Liver (tissue), 3 donors: ENCODE measurements at regions not wholly inside any gene's neighbourhood (a gene's known extent, or its start where the extent isn't known, plus 50 kb on each side); places are given as distances from the start of the nearest gene placed in this dataset.

Experiments used
- EGR1 ChIP-seq, 2 donors: IDR thresholded peaks; 2 replicates each; pipeline ENCODE4 v1.6.1; 2016 to 2018; ENCODE audit warnings: antibody characterized with exemption in 2 of 2, low read depth in 2 of 2
- FOXA1 ChIP-seq: IDR thresholded peaks from 2 replicates; pipeline ENCODE4 v1.6.1; 2016; ENCODE audit warnings: antibody characterized with exemption
- GABPA ChIP-seq, 2 donors: IDR thresholded peaks in 1 of 2; conservative IDR thresholded peaks in 1 of 2; 2 replicates each; pipeline ENCODE4 v1.6.1; 2016; ENCODE audit warnings: antibody characterized with exemption in 2 of 2, mild to moderate bottlenecking in 1 of 2, moderate library complexity in 1 of 2
- HNF4A ChIP-seq, 2 donors: conservative IDR thresholded peaks; 2 replicates each; pipeline ENCODE4 v1.6.1; 2016; ENCODE audit warnings: antibody characterized with exemption in 2 of 2, mild to moderate bottlenecking in 2 of 2
- JUND ChIP-seq, 2 donors: IDR thresholded peaks; 2 replicates each; pipeline ENCODE4 v1.6.1; 2016; ENCODE audit warnings: antibody characterized with exemption in 2 of 2
- NR2F2 ChIP-seq: IDR thresholded peaks from 2 replicates; pipeline ENCODE4 v1.6.1; 2016; ENCODE audit warnings: antibody characterized with exemption
- RAD21 ChIP-seq, 2 donors: IDR thresholded peaks; 2 replicates each; pipeline ENCODE4 v1.6.1; 2016; ENCODE audit warnings: antibody characterized with exemption in 2 of 2, mild to moderate bottlenecking in 2 of 2
- SP1 ChIP-seq: IDR thresholded peaks from 2 replicates; pipeline ENCODE4 v1.6.1; 2018; ENCODE audit warnings: antibody characterized with exemption, mild to moderate bottlenecking
- TAF1 ChIP-seq: conservative IDR thresholded peaks from 2 replicates; pipeline ENCODE4 v1.6.1; 2016; ENCODE audit warnings: antibody characterized with exemption, mild to moderate bottlenecking
- YY1 ChIP-seq: IDR thresholded peaks from 2 replicates; pipeline ENCODE4 v1.6.1; 2016; ENCODE audit warnings: antibody characterized with exemption, mild to moderate bottlenecking
- TF ChIP-seq, protein P1 (sequence below): fragments of 150-350 bp; IDR thresholded peaks from 2 replicates; pipeline ENCODE4 v1.5.1; 2017; ENCODE audit warnings: improper control_type of control experiment, low read depth, low read length; ENCODE audit not compliant: missing input control
- TF ChIP-seq, protein P2 (sequence below): IDR thresholded peaks from 2 replicates; pipeline ENCODE4 v1.6.1; 2016; ENCODE audit warnings: antibody characterized with exemption, mild to moderate bottlenecking
- TF ChIP-seq, protein P3 (sequence below): IDR thresholded peaks from 2 replicates; pipeline ENCODE4 v1.6.1; 2016; ENCODE audit warnings: antibody characterized with exemption
- TF ChIP-seq, protein P4 (sequence below): IDR thresholded peaks from 2 replicates; pipeline ENCODE4 v1.6.1; 2016; ENCODE audit warnings: antibody characterized with exemption
- donor health status: healthy.
- donor health status: healthy.

DNA sequence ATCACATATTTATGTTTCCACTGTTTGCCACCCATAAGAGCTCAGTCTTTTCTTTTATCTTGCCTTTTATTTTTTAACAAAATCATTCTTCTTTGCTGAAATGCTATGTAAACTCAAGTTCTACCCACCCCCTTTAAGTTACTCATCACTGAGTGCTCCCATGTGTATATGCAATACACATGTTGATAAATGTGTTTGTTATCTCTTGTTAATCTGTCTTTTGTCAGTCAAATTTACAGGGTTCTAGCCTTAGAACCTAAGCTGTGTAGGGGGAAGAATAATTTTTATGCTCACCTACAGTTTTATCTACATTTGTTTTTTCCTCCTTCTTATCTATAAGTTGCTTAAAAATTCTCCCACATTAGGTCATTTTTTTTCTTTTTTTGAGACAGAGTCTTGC lies 1195.9 kb downstream of the ROBO2 start:
- TF ChIP-seq, protein P1, sequence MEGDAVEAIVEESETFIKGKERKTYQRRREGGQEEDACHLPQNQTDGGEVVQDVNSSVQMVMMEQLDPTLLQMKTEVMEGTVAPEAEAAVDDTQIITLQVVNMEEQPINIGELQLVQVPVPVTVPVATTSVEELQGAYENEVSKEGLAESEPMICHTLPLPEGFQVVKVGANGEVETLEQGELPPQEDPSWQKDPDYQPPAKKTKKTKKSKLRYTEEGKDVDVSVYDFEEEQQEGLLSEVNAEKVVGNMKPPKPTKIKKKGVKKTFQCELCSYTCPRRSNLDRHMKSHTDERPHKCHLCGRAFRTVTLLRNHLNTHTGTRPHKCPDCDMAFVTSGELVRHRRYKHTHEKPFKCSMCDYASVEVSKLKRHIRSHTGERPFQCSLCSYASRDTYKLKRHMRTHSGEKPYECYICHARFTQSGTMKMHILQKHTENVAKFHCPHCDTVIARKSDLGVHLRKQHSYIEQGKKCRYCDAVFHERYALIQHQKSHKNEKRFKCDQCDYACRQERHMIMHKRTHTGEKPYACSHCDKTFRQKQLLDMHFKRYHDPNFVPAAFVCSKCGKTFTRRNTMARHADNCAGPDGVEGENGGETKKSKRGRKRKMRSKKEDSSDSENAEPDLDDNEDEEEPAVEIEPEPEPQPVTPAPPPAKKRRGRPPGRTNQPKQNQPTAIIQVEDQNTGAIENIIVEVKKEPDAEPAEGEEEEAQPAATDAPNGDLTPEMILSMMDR = no peak
- TF ChIP-seq GABPA (IDR thresholded peaks at IDR 0.05 in 1 of 2, conservative IDR thresholded peaks at IDR 0.05 in 1 of 2) (no peak), JUND (IDR thresholded peaks at IDR 0.05) (no peak), HNF4A (conservative IDR thresholded peaks at IDR 0.05) (no peak), EGR1 (IDR thresholded peaks at IDR 0.05; ENCODE audit: low read depth in 2 of 2) (no peak), SP1 (no peak), YY1 (no peak), NR2F2 (no peak), FOXA1 (no peak), TAF1 (no peak), RAD21 (IDR thresholded peaks at IDR 0.05) (no peak)
- TF ChIP-seq, protein P2, sequence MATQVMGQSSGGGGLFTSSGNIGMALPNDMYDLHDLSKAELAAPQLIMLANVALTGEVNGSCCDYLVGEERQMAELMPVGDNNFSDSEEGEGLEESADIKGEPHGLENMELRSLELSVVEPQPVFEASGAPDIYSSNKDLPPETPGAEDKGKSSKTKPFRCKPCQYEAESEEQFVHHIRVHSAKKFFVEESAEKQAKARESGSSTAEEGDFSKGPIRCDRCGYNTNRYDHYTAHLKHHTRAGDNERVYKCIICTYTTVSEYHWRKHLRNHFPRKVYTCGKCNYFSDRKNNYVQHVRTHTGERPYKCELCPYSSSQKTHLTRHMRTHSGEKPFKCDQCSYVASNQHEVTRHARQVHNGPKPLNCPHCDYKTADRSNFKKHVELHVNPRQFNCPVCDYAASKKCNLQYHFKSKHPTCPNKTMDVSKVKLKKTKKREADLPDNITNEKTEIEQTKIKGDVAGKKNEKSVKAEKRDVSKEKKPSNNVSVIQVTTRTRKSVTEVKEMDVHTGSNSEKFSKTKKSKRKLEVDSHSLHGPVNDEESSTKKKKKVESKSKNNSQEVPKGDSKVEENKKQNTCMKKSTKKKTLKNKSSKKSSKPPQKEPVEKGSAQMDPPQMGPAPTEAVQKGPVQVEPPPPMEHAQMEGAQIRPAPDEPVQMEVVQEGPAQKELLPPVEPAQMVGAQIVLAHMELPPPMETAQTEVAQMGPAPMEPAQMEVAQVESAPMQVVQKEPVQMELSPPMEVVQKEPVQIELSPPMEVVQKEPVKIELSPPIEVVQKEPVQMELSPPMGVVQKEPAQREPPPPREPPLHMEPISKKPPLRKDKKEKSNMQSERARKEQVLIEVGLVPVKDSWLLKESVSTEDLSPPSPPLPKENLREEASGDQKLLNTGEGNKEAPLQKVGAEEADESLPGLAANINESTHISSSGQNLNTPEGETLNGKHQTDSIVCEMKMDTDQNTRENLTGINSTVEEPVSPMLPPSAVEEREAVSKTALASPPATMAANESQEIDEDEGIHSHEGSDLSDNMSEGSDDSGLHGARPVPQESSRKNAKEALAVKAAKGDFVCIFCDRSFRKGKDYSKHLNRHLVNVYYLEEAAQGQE = no peak
- TF ChIP-seq, protein P3, sequence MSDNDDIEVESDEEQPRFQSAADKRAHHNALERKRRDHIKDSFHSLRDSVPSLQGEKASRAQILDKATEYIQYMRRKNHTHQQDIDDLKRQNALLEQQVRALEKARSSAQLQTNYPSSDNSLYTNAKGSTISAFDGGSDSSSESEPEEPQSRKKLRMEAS = no peak
- TF ChIP-seq, protein P4, sequence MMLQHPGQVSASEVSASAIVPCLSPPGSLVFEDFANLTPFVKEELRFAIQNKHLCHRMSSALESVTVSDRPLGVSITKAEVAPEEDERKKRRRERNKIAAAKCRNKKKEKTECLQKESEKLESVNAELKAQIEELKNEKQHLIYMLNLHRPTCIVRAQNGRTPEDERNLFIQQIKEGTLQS = no peak
